Loucy (cell line): ENCODE measurements at regions not wholly inside any gene's neighbourhood (a gene's known extent, or its start where the extent isn't known, plus 50 kb on each side); places are given as distances from the start of the nearest gene placed in this dataset.

Experiments
- H2AFZ ChIP-seq: fragments of 200-600 bp; sonication (generic); 2 replicates; pipeline ENCODE4 v1.6.0; 2016; ENCODE audit warnings: antibody characterized with exemption, mild to moderate bottlenecking, low read length, moderate library complexity
- H3F3A ChIP-seq: fragments of 200-600 bp; 2 replicates; pipeline ENCODE4 v1.6.0; 2016; ENCODE audit warnings: antibody characterized with exemption, low read depth, mild to moderate bottlenecking
- H3K27me3 ChIP-seq: fragments of 200-600 bp; sonication (generic); 2 replicates; pipeline ENCODE4 v1.6.1; 2014; ENCODE audit warnings: low read length, mild to moderate bottlenecking; ENCODE audit not compliant: insufficient read depth, poor library complexity, severe bottlenecking
- H3K36me3 ChIP-seq: fragments of 200-600 bp; sonication (generic); 2 replicates; pipeline ENCODE4 v1.6.1; 2016; ENCODE audit warnings: low read length; ENCODE audit not compliant: insufficient read depth
- H3K4me1 ChIP-seq: fragments of 200-600 bp; sonication (generic); 2 replicates; pipeline ENCODE4 v1.5.1; 2014; ENCODE audit warnings: low read length, mild to moderate bottlenecking; ENCODE audit not compliant: insufficient read depth, poor library complexity, severe bottlenecking
- H3K4me2 ChIP-seq: fragments of 200-600 bp; sonication (generic); 2 replicates; pipeline ENCODE4 v1.6.0; 2014; ENCODE audit warnings: antibody characterized with exemption, low read length, low read depth, mild to moderate bottlenecking; ENCODE audit not compliant: poor library complexity, severe bottlenecking
- H3K4me3 ChIP-seq: fragments of 200-600 bp; sonication (generic); 2 replicates; pipeline ENCODE4 v1.5.1; 2014; ENCODE audit warnings: low read length, mild to moderate bottlenecking, mixed read lengths; ENCODE audit not compliant: poor library complexity, severe bottlenecking
- H3K79me2 ChIP-seq: fragments of 200-600 bp; sonication (generic); 2 replicates; pipeline ENCODE4 v1.6.1; 2014; ENCODE audit warnings: low read length; ENCODE audit not compliant: insufficient read depth
- H3K9ac ChIP-seq: fragments of 200-600 bp; sonication (generic); 2 replicates; pipeline ENCODE4 v1.6.0; 2014; ENCODE audit warnings: mild to moderate bottlenecking, low read depth, low read length, moderate library complexity; ENCODE audit not compliant: poor library complexity, severe bottlenecking
- H3K9me2 ChIP-seq: fragments of 200-600 bp; sonication (generic); replicated peaks from 2 replicates; pipeline ENCODE4 v1.6.1; 2016; ENCODE audit warnings: low read depth, low read length, mixed read lengths
- H3K9me3 ChIP-seq: fragments of 200-600 bp; sonication (generic); 2 replicates; pipeline ENCODE4 v1.6.1; 2014; ENCODE audit warnings: mild to moderate bottlenecking, antibody characterized with exemption, low read length, low read depth; ENCODE audit not compliant: insufficient read depth
- H4K20me1 ChIP-seq: fragments of 200-600 bp; sonication (generic); 2 replicates; pipeline ENCODE4 v1.6.0; 2014; ENCODE audit warnings: antibody characterized with exemption, low read length, mild to moderate bottlenecking; ENCODE audit not compliant: insufficient read depth, poor library complexity, severe bottlenecking
- EZH2phosphoT487 ChIP-seq: fragments of 200-600 bp; IDR thresholded peaks from 2 replicates; pipeline ENCODE4 v1.6.1; 2018; ENCODE audit warnings: antibody characterized with exemption, mild to moderate bottlenecking, moderate library complexity, borderline replicate concordance
- TF ChIP-seq, protein P1 (sequence below): fragments of 200-600 bp; sonication (generic); conservative IDR thresholded peaks from 2 replicates; pipeline ENCODE4 v1.5.1; 2014; ENCODE audit warnings: mild to moderate bottlenecking, antibody characterized with exemption, low read length

GRCh38 chr6:1110164-1110563 is 201.7 kb upstream of the FOXQ1 start:
- no peak overlapping the region for H3K9ac ChIP-seq
- no peaks in the 10 kb centered on the region for H3K9me2 ChIP-seq
- no peak for TF ChIP-seq EZH2phosphoT487
- TF ChIP-seq, protein P1, sequence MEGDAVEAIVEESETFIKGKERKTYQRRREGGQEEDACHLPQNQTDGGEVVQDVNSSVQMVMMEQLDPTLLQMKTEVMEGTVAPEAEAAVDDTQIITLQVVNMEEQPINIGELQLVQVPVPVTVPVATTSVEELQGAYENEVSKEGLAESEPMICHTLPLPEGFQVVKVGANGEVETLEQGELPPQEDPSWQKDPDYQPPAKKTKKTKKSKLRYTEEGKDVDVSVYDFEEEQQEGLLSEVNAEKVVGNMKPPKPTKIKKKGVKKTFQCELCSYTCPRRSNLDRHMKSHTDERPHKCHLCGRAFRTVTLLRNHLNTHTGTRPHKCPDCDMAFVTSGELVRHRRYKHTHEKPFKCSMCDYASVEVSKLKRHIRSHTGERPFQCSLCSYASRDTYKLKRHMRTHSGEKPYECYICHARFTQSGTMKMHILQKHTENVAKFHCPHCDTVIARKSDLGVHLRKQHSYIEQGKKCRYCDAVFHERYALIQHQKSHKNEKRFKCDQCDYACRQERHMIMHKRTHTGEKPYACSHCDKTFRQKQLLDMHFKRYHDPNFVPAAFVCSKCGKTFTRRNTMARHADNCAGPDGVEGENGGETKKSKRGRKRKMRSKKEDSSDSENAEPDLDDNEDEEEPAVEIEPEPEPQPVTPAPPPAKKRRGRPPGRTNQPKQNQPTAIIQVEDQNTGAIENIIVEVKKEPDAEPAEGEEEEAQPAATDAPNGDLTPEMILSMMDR, result no peak; the same call in 1 of the 2 replicates
- no peaks in the 10 kb centered on the region for H3K79me2 ChIP-seq
- H3K36me3 ChIP-seq, result no peaks in the 10 kb centered on the region
- no peak overlapping the region for H3K4me2 ChIP-seq
- no peaks in the 10 kb centered on the region for H3F3A ChIP-seq
- no peaks in the 10 kb centered on the region for H3K27me3 ChIP-seq
- H3K4me3 ChIP-seq, result no peak overlapping the region
- no peaks in the 10 kb centered on the region for H3K9me3 ChIP-seq
- no peaks in the 10 kb centered on the region for H3K4me1 ChIP-seq
- H4K20me1 ChIP-seq, result no peaks in the 10 kb centered on the region
- H2AFZ ChIP-seq, result no peak overlapping the region

- Histone ChIP-seq H4K20me1 (no peaks in the 10 kb centered on the region), H2AFZ (no peak overlapping the region), H3F3A (no peaks in the 10 kb centered on the region), H3K9ac (no peak overlapping the region), H3K9me3 (no peaks in the 10 kb centered on the region), H3K79me2 (no peaks in the 10 kb centered on the region), H3K9me2 (no peaks in the 10 kb centered on the region), H3K36me3 (no peaks in the 10 kb centered on the region), H3K4me2 (no peak overlapping the region), H3K27me3 (no peaks in the 10 kb centered on the region), H3K4me1 (no peaks in the 10 kb centered on the region), H3K4me3 (no peak overlapping the region)
- TF ChIP-seq, protein P1, result no peak
- no peak for TF ChIP-seq EZH2phosphoT487
Measured at GRCh38 chr6:1109134-1109533, 202.8 kb upstream of the FOXQ1 start.

DNA sequence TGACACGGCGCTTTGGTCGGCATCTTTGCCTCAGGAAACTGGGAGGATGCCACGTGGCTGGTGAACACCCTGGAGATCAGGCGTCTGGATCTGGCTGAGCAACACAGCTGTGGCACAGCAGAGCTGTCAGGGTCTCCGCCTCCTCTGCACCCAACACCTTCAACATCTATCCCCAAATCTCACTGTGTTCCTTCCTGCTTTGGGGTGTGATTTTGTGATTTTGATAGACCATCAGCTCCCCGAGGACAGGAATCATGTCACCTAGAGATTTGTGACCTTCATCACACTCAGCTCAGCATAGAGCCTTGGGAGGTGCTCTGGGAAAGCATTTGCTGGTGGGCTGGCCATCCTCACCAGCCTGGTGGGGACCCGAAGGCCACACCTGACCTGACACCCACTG is 203.7 kb upstream of the FOXQ1 start:
- Histone ChIP-seq H3F3A (no peaks in the 10 kb centered on the region), H3K4me3 (no peak overlapping the region), H3K27me3 (no peaks in the 10 kb centered on the region), H3K36me3 (no peaks in the 10 kb centered on the region), H3K9ac (no peak overlapping the region), H3K4me1 (no peaks in the 10 kb centered on the region), H3K79me2 (no peaks in the 10 kb centered on the region), H2AFZ (no peak overlapping the region), H3K9me2 (no peaks in the 10 kb centered on the region), H3K4me2 (no peak overlapping the region), H3K9me3 (no peaks in the 10 kb centered on the region), H4K20me1 (no peaks in the 10 kb centered on the region)
- no peak for TF ChIP-seq EZH2phosphoT487
- TF ChIP-seq, protein P1, result no peak
